ENCODE measurements at regions not wholly inside any gene's neighbourhood (a gene's known extent, or its start where the extent isn't known, plus 50 kb on each side); places are given as distances from the start of the nearest gene placed in this dataset.

GRCh38 chr5:108521011-108521700 is 139.3 kb upstream of the FBXL17 start (continued):
- TF ChIP-seq RELB (IDR thresholded peaks at IDR 0.05; ENCODE audit: low read depth) (peak; percentile 42; the same call in 1 of the 2 replicates), FOS (IDR thresholded peaks at IDR 0.05; ENCODE audit: borderline replicate concordance, extremely low read depth, insufficient read length) (no peak), SIN3A (IDR thresholded peaks at IDR 0.05; ENCODE audit: low read depth, low read length) (no peak), IRF5 (IDR thresholded peaks at IDR 0.05; ENCODE audit: borderline replicate concordance) (no peak), STAT3 (IDR thresholded peaks at IDR 0.05; ENCODE audit: low read depth, low read length) (peak; percentile 81; the same call in 1 of the 2 replicates), BMI1 (IDR thresholded peaks at IDR 0.05; ENCODE audit: borderline replicate concordance) (no peak), HCFC1 (IDR thresholded peaks at IDR 0.05; ENCODE audit: low read length) (no peak), BHLHE40 (IDR thresholded peaks at IDR 0.05; ENCODE audit: borderline replicate concordance in 1 of 2, low read depth in 2 of 2, low read length in 1 of 2) (peak in 1 of 2 experiments; percentile 60; a peak in 2 of 4 replicates), ATF3 (IDR thresholded peaks at IDR 0.05; ENCODE audit: borderline replicate concordance, extremely low read depth, low read depth, low read length) (no peak), SMARCA5 (IDR thresholded peaks at IDR 0.05) (no peak), IRF4 (IDR thresholded peaks at IDR 0.05; ENCODE audit: low read depth, low read length) (peak; percentile 86), ZNF622 (IDR thresholded peaks at IDR 0.05) (no peak), HDAC6 (IDR thresholded peaks at IDR 0.05; ENCODE audit: unreplicated experiment) (no peak), ESRRA (IDR thresholded peaks at IDR 0.05; ENCODE audit: low read length) (peak; percentile 83; the same call in 1 of the 2 replicates), GATAD2B (conservative IDR thresholded peaks at IDR 0.05; ENCODE audit: low read depth) (no peak), MAX (IDR thresholded peaks at IDR 0.05; ENCODE audit: low read depth, low read length) (0 out of 2 replicates have a peak, but pooled peaks have one; percentile 8), NFIC (IDR thresholded peaks at IDR 0.05; ENCODE audit: low read depth, low read length) (peak; percentile 95), KLF5 (IDR thresholded peaks at IDR 0.05; ENCODE audit: partially characterized antibody) (no peak), TCF3 (IDR thresholded peaks at IDR 0.05; ENCODE audit: borderline replicate concordance, insufficient read depth, low read depth, low read length) (no peak), NBN (IDR thresholded peaks at IDR 0.05) (no peak), IKZF1 (conservative IDR thresholded peaks at IDR 0.05) (peak; percentile 57), POLR2AphosphoS2 (IDR thresholded peaks at IDR 0.05; ENCODE audit: low read depth, low read length) (no peak), ZNF687 (IDR thresholded peaks at IDR 0.05) (no peak), JUNB (IDR thresholded peaks at IDR 0.05) (peak; percentile 65), TAF1 (IDR thresholded peaks at IDR 0.05; ENCODE audit: borderline replicate concordance, low read depth, low read length) (no peak)

All from GM12878 (cell line).